Posterior cingulate gyrus (tissue), 11 donors: ENCODE measurements at regions not wholly inside any gene's neighbourhood (a gene's known extent, or its start where the extent isn't known, plus 50 kb on each side); places are given as distances from the start of the nearest gene placed in this dataset.
"Not testable (repeated sequence)": the region's sequence is repeated elsewhere in the genome, so short reads cannot be mapped to it uniquely, and the experiment has no call there.

Source experiments
- DNase-seq, 10 donors: peaks; one replicate each; pipeline versions ENCODE4 v3.0.0 to v3.0.0-alpha.2; 2020 to 2021; ENCODE audit warnings: mixed read lengths in 3 of 10
- intact Hi-C: fragments of 100-400 bp; cut with DNase I; formaldehyde crosslinking; loops from one replicate; pipeline ENCODE4 v1.15.1; 2023

DNA sequence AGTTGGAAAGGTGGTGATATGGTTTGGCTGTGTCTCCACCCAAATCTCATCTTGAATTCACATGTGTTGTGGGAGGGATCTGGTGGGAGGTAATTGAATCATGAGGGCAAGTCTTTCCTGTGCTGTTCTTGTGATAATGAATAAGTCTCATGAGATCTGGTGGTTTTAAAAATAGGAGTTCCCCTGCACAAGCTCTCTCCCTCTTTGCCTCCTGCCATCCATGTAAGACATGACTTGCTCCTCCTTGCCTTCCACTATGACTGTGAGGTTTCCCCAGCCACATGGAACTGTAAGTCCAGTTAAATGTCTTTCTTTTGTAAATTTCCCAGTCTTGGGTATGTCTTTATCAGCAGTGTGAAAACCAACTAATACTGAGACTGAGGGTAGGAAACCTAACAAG lies 60.5 kb upstream of the AK4 start:
- DNase-seq, intact Hi-C loops: not testable (repeated sequence)

DNA sequence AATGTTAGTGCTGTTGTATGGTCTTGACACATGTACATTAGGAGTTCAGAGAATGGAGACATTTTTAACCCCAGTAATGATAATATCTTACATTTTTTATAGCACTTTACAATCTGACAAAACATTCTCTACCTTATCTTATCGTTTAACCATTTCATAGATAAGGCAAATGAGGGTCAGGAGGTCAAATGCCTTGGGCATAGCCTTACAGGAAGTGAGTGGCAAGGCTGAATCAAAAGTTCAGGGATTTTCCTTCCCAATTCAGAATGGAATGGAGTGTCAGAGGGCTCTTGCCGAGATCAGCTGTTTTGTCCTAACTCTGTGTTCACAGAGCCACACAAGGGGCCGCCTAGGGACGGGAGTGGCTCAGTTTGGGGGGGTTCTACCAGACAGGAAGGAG lies 57.6 kb upstream of the AK4 start:
- DNase-seq: no peak
- intact Hi-C loops: no loop called here

DNA sequence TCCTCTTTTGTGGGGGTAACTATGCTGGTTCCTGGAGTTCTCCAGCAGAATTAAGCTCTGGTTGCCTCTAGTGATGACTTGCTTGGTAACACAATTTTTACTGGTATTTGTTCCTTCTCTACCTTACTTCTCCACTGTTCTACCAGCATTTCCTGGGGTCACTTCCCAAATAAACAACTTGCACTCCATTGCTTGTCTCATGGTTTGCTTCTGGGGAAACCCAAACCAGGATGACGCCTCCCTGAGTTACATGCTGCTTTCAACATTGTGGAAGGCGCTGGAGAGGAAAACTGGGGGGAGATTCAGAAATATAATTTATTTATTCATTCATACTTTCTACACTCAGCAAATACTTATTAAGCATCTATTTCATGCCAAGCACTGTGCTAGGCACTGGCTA lies 55.3 kb upstream of the AK4 start:
- DNase-seq: no peak
- intact Hi-C loops: no loop called here

DNA sequence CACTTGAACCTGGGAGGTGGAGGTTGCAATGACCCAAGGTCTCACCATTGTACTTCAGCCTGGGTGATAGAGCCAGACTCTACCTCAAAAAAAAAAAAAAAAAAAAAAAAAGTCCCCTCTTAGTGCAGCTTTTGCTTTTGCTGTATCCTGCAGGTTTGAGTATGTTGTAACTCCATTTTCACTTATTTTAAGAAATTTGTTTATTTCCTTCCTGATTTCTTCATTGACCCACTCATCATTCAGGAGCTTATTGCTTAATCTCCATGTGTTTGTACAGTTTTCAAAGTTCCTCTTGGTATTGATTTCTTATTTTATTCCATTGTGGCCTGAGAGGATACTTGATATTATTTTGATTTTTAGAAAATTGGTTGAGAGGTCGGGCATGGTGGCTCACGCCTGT lies 50.9 kb upstream of the AK4 start:
- intact Hi-C loops: no loop called here
- DNase-seq: no peak
